DOHH2 (cell line): ENCODE measurements at regions not wholly inside any gene's neighbourhood (a gene's known extent, or its start where the extent isn't known, plus 50 kb on each side); places are given as distances from the start of the nearest gene placed in this dataset.

Source experiments
- H3F3A ChIP-seq: fragments of 200-600 bp; sonication (generic), shearing (Covaris generic); 2 replicates; pipeline ENCODE4 v1.6.0; 2016; ENCODE audit warnings: antibody characterized with exemption, mild to moderate bottlenecking; ENCODE audit not compliant: control insufficient read depth, insufficient read depth
- H3K27ac ChIP-seq: fragments of 200-600 bp; sonication (generic); 2 replicates; pipeline ENCODE4 v1.5.1; 2014; ENCODE audit warnings: low read depth, mild to moderate bottlenecking, low read length, moderate library complexity
- H3K27me3 ChIP-seq: fragments of 200-600 bp; sonication (generic); 2 replicates; pipeline ENCODE4 v1.6.1; 2014; ENCODE audit warnings: mild to moderate bottlenecking, low read length, mixed read lengths; ENCODE audit not compliant: control insufficient read depth
- H3K36me3 ChIP-seq: fragments of 200-600 bp; sonication (generic); 2 replicates; pipeline ENCODE4 v1.6.1; 2014; ENCODE audit warnings: mild to moderate bottlenecking, low read length, moderate library complexity, mixed read lengths; ENCODE audit not compliant: control insufficient read depth
- H3K4me1 ChIP-seq: fragments of 200-600 bp; sonication (generic); 2 replicates; pipeline ENCODE4 v1.6.1; 2014; ENCODE audit warnings: mild to moderate bottlenecking, low read length, mixed read lengths; ENCODE audit not compliant: control insufficient read depth
- H3K4me2 ChIP-seq: fragments of 200-600 bp; sonication (generic); 2 replicates; pipeline ENCODE4 v1.6.0; 2014; ENCODE audit warnings: mild to moderate bottlenecking, low read length, moderate library complexity
- H3K4me3 ChIP-seq: fragments of 200-600 bp; sonication (generic); 2 replicates; pipeline ENCODE4 v1.5.1; 2014; ENCODE audit warnings: mild to moderate bottlenecking, low read length, mixed read lengths
- H3K79me2 ChIP-seq: fragments of 200-600 bp; sonication (generic); 2 replicates; pipeline ENCODE4 v1.6.1; 2014; ENCODE audit warnings: mild to moderate bottlenecking, low read length, mixed read lengths; ENCODE audit not compliant: control insufficient read depth
- H3K9me2 ChIP-seq: fragments of 200-600 bp; sonication (generic); replicated peaks from 2 replicates; pipeline ENCODE4 v1.6.1; 2014; ENCODE audit warnings: mild to moderate bottlenecking, low read length, mixed read lengths; ENCODE audit not compliant: control insufficient read depth
- H3K9me3 ChIP-seq: fragments of 200-600 bp; sonication (generic); 2 replicates; pipeline ENCODE4 v1.6.1; 2014; ENCODE audit warnings: antibody characterized with exemption, low read length, mixed read lengths; ENCODE audit not compliant: control insufficient read depth, insufficient read depth
- H4K20me1 ChIP-seq: fragments of 200-600 bp; sonication (generic); 2 replicates; pipeline ENCODE4 v1.6.0; 2014; ENCODE audit warnings: low read depth, mild to moderate bottlenecking, antibody characterized with exemption, low read length, moderate library complexity; ENCODE audit not compliant: control insufficient read depth, insufficient read depth
- EZH2phosphoT487 ChIP-seq: fragments of 200-600 bp; sonication (generic); IDR thresholded peaks from 2 replicates; pipeline ENCODE4 v1.6.1; 2017; ENCODE audit warnings: borderline replicate concordance, mild to moderate bottlenecking, antibody characterized with exemption, low read length, moderate library complexity, mixed read lengths
- TF ChIP-seq, protein P1 (sequence below): fragments of 200-600 bp; sonication (generic); IDR thresholded peaks from one replicate; pipeline ENCODE4 v1.5.1; 2014; ENCODE audit warnings: antibody characterized with exemption, mild to moderate bottlenecking, low read depth, low read length; ENCODE audit not compliant: poor library complexity, severe bottlenecking

DNA sequence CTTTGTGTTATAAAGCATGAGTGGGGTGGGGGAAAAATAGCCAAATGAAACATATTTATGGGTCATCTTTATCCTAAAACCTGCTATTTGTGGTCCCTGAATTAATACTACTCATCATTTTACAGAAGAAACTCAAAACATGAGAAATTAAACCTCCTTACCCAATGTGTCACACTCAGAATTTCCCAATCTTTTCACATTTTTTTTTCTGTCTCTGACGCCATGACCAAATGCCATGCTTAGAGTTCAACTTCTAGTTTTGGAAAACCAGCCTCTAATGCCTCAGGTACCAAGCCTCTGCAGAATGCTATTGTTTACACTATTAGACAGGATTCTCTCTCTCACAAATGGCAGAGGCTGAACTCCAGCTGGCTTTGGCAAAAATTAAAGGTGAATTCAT lies 505.5 kb upstream of the WWC1 start:
- H3K36me3 ChIP-seq = no peaks in the 10 kb centered on the region
- no peaks in the 10 kb centered on the region for H3K4me1 ChIP-seq
- no peaks in the 10 kb centered on the region for H3F3A ChIP-seq
- H3K9me2 ChIP-seq = no peaks in the 10 kb centered on the region
- H3K27me3 ChIP-seq = no peaks in the 10 kb centered on the region
- no peak overlapping the region for H3K4me3 ChIP-seq
- H3K9me3 ChIP-seq = no peaks in the 10 kb centered on the region
- H4K20me1 ChIP-seq = no peaks in the 10 kb centered on the region
- H3K79me2 ChIP-seq = no peaks in the 10 kb centered on the region
- no peak overlapping the region for H3K4me2 ChIP-seq
- no peak overlapping the region for H3K27ac ChIP-seq
- no peak for TF ChIP-seq EZH2phosphoT487
- TF ChIP-seq, protein P1, sequence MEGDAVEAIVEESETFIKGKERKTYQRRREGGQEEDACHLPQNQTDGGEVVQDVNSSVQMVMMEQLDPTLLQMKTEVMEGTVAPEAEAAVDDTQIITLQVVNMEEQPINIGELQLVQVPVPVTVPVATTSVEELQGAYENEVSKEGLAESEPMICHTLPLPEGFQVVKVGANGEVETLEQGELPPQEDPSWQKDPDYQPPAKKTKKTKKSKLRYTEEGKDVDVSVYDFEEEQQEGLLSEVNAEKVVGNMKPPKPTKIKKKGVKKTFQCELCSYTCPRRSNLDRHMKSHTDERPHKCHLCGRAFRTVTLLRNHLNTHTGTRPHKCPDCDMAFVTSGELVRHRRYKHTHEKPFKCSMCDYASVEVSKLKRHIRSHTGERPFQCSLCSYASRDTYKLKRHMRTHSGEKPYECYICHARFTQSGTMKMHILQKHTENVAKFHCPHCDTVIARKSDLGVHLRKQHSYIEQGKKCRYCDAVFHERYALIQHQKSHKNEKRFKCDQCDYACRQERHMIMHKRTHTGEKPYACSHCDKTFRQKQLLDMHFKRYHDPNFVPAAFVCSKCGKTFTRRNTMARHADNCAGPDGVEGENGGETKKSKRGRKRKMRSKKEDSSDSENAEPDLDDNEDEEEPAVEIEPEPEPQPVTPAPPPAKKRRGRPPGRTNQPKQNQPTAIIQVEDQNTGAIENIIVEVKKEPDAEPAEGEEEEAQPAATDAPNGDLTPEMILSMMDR = no peak

- H3K4me3 ChIP-seq = no peak overlapping the region
- no peaks in the 10 kb centered on the region for H3K27me3 ChIP-seq
- no peak for TF ChIP-seq EZH2phosphoT487
- TF ChIP-seq, protein P1 = no peak
- no peaks in the 10 kb centered on the region for H3K9me2 ChIP-seq
- H3K9me3 ChIP-seq = no peaks in the 10 kb centered on the region
- H3K4me1 ChIP-seq = no peaks in the 10 kb centered on the region
- no peak overlapping the region for H3K4me2 ChIP-seq
- no peaks in the 10 kb centered on the region for H3F3A ChIP-seq
- no peaks in the 10 kb centered on the region for H4K20me1 ChIP-seq
- H3K79me2 ChIP-seq = no peaks in the 10 kb centered on the region
- no peaks in the 10 kb centered on the region for H3K36me3 ChIP-seq
- H3K27ac ChIP-seq = no peak overlapping the region
These were observed 504.4 kb upstream of the WWC1 start for GRCh38 chr5:167786871-167787578.

- H3K9me3 ChIP-seq = no peaks in the 10 kb centered on the region
These were observed 501.4 kb upstream of the WWC1 start for GRCh38 chr5:167790045-167790444.

More at GRCh38 chr5:167790045-167790444, 501.4 kb upstream of the WWC1 start:
- no peak overlapping the region for H3K4me3 ChIP-seq
- H3K36me3 ChIP-seq = no peaks in the 10 kb centered on the region
- TF ChIP-seq EZH2phosphoT487 = no peak
- TF ChIP-seq, protein P1 = no peak
- no peaks in the 10 kb centered on the region for H3F3A ChIP-seq
- H3K79me2 ChIP-seq = no peaks in the 10 kb centered on the region
- no peaks in the 10 kb centered on the region for H3K4me1 ChIP-seq
- H3K27ac ChIP-seq = no peak overlapping the region
- H3K27me3 ChIP-seq = no peaks in the 10 kb centered on the region
- H3K9me2 ChIP-seq = no peaks in the 10 kb centered on the region
- no peak overlapping the region for H3K4me2 ChIP-seq
- no peaks in the 10 kb centered on the region for H4K20me1 ChIP-seq
